Psoas muscle (tissue), 7 donors: ENCODE measurements at regions not wholly inside any gene's neighbourhood (a gene's known extent, or its start where the extent isn't known, plus 50 kb on each side); places are given as distances from the start of the nearest gene placed in this dataset.

Experiments used
- ATAC-seq, 4 donors: fragments of 200-7000 bp; cut with Tn5 transposase; one replicate each; pipeline ENCODE4 v1.9.1; 2020; ENCODE audit warnings: moderate library complexity in 3 of 4, mild to moderate bottlenecking in 2 of 4
- DNase-seq, 2 donors: peaks; one replicate each; pipeline ENCODE4 v3.0.0-alpha.2; 2020
- H3K27ac ChIP-seq: fragments of 200-600 bp; one replicate; pipeline ENCODE4 v1.8.0; 2022
- H3K27me3 ChIP-seq, 3 donors: fragments of 200-600 bp in 1 of 3; one replicate each; pipeline versions ENCODE4 v1.6.1 to v1.8.0; 2013 to 2022; ENCODE audit warnings: low read length in 2 of 3, mild to moderate bottlenecking in 2 of 3, moderate library complexity in 1 of 3; ENCODE audit not compliant: insufficient read depth in 3 of 3
- H3K36me3 ChIP-seq, 2 donors: fragments of 200-600 bp in 1 of 2; one replicate each; pipeline versions ENCODE4 v1.6.1 to v1.8.0; 2013 to 2022; ENCODE audit warnings: low read depth in 1 of 2, mild to moderate bottlenecking in 1 of 2, moderate library complexity in 1 of 2; ENCODE audit not compliant: insufficient read depth in 1 of 2
- H3K4me1 ChIP-seq: fragments of 200-600 bp; one replicate; pipeline ENCODE4 v1.8.0; 2022
- H3K4me3 ChIP-seq: fragments of 200-600 bp; one replicate; pipeline ENCODE4 v1.8.0; 2022; ENCODE audit warnings: mild to moderate bottlenecking
- H3K9me3 ChIP-seq: fragments of 200-600 bp; one replicate; pipeline ENCODE4 v1.8.0; 2022
- WGBS, 3 donors: extraction: QIAGEN DNeasy Blood & Tissue Kit; methylation state at CpG; one replicate each; pipeline versions ENCODE4 v1.1.6 to v1.1.7; 2013; 5-methylcytosine and 5-hydroxymethylcytosine counted together
- intact Hi-C, 2 donors: fragments of 100-400 bp; cut with DNase I; formaldehyde crosslinking; loops; one replicate each; pipeline versions ENCODE4 v1.11.0 to v1.14.2; 2022
- TF ChIP-seq, protein P1 (sequence below): fragments of 200-600 bp; IDR thresholded peaks from one replicate; pipeline ENCODE4 v1.8.0; 2022; ENCODE audit warnings: antibody characterized with exemption
- donor health status: healthy with polysubstance abuse.
- donor health status: DM: no; HTN: no; CAD: no; lungs with moderate emphysema.
- donor health status: Bipolar disorder and iron deficiency.
- donor health status: healthy.
- donor health status: DM: yes; HTN: yes; CAD: no.
- donor health status: DM: no; HTN: no; CAD: no.
- donor health status: DM: yes; HTN: yes; CAD: no.

DNA sequence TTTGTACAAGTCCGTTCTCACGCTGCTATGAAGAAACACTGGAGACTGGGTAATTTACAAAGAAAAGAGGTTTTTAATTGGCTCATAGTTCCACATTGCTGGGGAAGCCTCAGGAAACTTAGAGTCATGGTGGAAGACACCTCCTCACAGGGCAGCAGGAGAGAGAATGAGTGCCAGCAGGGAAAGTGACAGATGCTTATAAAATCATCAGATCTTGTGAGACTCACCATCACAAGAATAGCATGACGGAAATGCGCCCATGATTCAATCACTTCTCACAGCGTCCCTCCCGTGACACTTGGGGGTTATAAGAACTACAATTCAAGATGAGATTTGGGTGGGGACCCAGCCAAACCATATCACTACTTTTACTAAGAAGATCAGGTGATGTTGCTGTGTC is 285.8 kb downstream of the TMX3 start:
- 38 to 77% (median 40%) methylated on average over 6 of the region's 6 CpGs for WGBS, 3 donors
- H3K36me3 ChIP-seq = no peaks in the 10 kb centered on the region
- ATAC-seq = no peak
- intact Hi-C loops = no loop called here
- no peak overlapping the region for H3K27ac ChIP-seq
- H3K4me1 ChIP-seq = no peaks in the 10 kb centered on the region
- TF ChIP-seq, protein P1, sequence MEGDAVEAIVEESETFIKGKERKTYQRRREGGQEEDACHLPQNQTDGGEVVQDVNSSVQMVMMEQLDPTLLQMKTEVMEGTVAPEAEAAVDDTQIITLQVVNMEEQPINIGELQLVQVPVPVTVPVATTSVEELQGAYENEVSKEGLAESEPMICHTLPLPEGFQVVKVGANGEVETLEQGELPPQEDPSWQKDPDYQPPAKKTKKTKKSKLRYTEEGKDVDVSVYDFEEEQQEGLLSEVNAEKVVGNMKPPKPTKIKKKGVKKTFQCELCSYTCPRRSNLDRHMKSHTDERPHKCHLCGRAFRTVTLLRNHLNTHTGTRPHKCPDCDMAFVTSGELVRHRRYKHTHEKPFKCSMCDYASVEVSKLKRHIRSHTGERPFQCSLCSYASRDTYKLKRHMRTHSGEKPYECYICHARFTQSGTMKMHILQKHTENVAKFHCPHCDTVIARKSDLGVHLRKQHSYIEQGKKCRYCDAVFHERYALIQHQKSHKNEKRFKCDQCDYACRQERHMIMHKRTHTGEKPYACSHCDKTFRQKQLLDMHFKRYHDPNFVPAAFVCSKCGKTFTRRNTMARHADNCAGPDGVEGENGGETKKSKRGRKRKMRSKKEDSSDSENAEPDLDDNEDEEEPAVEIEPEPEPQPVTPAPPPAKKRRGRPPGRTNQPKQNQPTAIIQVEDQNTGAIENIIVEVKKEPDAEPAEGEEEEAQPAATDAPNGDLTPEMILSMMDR = no peak
- H3K4me3 ChIP-seq = no peak overlapping the region
- no peaks in the 10 kb centered on the region for H3K9me3 ChIP-seq
- DNase-seq = no peak
- H3K27me3 ChIP-seq = no peaks in the 10 kb centered on the region

DNA sequence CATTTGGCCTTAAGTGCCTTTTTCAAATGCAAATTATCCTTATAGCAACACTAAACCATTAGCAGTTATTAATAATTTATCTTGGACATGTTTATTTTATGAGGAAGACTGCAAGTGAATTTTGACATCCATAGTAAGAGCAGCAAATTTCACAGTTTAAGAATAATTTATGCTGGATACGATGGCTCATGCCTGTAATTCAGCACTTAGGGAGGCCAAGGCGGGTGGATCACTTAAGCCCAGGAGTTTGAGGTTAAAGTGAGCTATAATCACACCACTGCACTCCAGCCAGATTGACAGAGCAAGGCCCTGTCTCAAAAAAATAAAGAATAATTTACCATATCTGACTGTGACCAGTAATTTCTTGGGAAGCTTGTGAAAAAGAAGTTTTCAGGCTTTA is 286.2 kb downstream of the TMX3 start:
- ATAC-seq (no peak), DNase-seq (no peak)
- Histone ChIP-seq H3K4me1 (no peaks in the 10 kb centered on the region), H3K27me3 (no peaks in the 10 kb centered on the region), H3K9me3 (no peaks in the 10 kb centered on the region), H3K36me3 (no peaks in the 10 kb centered on the region), H3K4me3 (no peak overlapping the region), H3K27ac (no peak overlapping the region)
- WGBS, 3 donors = 28 to 51% (median 31%) methylated on average over 2 of the region's 2 CpGs
- intact Hi-C loops = no loop called here
- TF ChIP-seq, protein P1 = no peak

DNA sequence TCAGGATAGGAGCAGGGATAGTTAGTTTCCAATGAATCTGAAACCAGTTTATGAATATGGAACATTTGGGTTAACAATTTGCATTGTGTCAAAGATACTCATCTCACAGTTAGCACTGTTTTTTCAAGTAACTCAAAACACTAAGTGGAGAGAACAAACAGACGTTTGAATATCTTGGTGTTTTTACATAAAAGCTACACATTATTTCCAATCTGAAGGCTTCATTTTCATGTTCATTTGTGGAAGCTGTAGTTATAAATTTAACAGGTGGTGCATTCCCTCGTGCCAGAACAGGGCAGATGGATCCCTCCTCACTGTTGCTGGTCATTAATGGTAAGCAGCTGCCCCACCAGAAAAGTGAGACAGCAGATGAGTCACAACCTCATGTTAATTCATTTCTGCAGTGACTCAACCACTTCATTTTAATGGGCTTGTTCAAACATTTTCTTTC is 286.9 kb downstream of the TMX3 start:
- WGBS, 3 donors = 10 to 16% (median 11%) methylated on average over 2 of the region's 2 CpGs

DNA sequence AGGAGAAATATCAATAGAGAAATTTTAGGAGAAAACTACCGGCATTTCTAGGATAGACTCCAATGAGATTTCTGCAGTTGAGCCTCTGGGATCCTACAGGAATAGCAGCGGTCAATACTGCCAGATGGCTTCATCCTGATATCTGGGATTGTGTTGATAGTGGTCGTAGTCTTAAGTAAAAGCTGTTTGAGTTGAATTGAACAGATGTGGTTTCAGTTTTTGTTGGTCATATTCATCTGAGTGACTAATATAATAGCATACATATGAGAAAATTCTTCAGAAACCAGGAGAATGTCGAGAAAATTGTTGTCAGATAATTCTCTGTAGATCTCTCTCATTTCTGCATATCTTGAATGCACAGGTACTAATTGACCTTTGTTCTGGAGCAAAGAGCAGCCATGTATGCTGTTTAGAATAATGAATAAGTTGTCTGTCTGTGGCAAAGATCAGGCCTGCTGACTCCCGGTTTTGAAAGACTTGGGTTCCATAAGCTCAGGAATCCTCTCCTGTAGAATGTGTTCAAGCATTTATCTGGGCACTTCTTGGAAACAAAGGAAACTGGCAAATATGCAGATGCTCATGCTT is 288.1 kb downstream of the TMX3 start:
- no peaks in the 10 kb centered on the region for H3K36me3 ChIP-seq
- intact Hi-C loops = no loop called here
- H3K4me3 ChIP-seq = no peak overlapping the region
- TF ChIP-seq, protein P1 = no peak
- no peaks in the 10 kb centered on the region for H3K4me1 ChIP-seq
- H3K27ac ChIP-seq = no peak overlapping the region
- H3K9me3 ChIP-seq = no peaks in the 10 kb centered on the region
- DNase-seq = no peak
- WGBS, 3 donors = 58 to 75% (median 62%) methylated on average over 5 of the region's 5 CpGs
- no peak for ATAC-seq
- H3K27me3 ChIP-seq = no peaks in the 10 kb centered on the region

More for the DNA sequence above, 286.9 kb downstream of the TMX3 start:
- intact Hi-C loops = no loop called here
- TF ChIP-seq, protein P1 = no peak
- no peaks in the 10 kb centered on the region for H3K4me1 ChIP-seq
- no peak for ATAC-seq
- no peaks in the 10 kb centered on the region for H3K9me3 ChIP-seq
- H3K27me3 ChIP-seq = no peaks in the 10 kb centered on the region
- H3K36me3 ChIP-seq = no peaks in the 10 kb centered on the region
- no peak overlapping the region for H3K27ac ChIP-seq
- DNase-seq = no peak
- H3K4me3 ChIP-seq = no peak overlapping the region

DNA sequence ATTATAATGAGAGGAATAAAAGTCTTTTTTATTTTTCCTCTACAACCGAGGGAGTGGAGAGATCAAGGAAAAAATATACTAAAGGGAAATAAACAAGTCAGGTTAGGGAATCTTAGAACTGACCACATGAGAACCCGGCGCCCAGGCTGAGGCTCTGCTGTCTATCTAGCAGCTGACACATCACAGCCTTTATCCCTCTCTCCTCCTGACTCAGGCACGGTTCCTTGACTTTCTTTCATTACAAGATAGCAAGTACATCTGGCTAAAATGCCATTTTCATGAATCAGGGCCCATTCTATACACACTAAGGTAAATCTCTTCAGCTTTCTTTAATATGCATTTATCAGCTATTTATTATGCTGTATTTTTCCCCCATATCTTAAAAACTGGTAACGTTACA is 296.0 kb downstream of the TMX3 start:
- Histone ChIP-seq H3K9me3 (no peaks in the 10 kb centered on the region), H3K36me3 (no peaks in the 10 kb centered on the region), H3K27me3 (no peaks in the 10 kb centered on the region), H3K4me1 (no peaks in the 10 kb centered on the region), H3K4me3 (no peak overlapping the region), H3K27ac (no peak overlapping the region)
- TF ChIP-seq, protein P1 = no peak
- ATAC-seq (no peak), DNase-seq (no peak)
- WGBS, 3 donors = 78 to 84% (median 80%) methylated on average over 5 of the region's 5 CpGs
- intact Hi-C loops = no loop called here
